Psoas muscle (tissue), 7 donors: ENCODE measurements at regions not wholly inside any gene's neighbourhood (a gene's known extent, or its start where the extent isn't known, plus 50 kb on each side); places are given as distances from the start of the nearest gene placed in this dataset.

Experiments used
- ATAC-seq, 4 donors: fragments of 200-7000 bp; cut with Tn5 transposase; one replicate each; pipeline ENCODE4 v1.9.1; 2020; ENCODE audit warnings: moderate library complexity in 3 of 4, mild to moderate bottlenecking in 2 of 4
- DNase-seq, 2 donors: peaks; one replicate each; pipeline ENCODE4 v3.0.0-alpha.2; 2020
- H3K27ac ChIP-seq: fragments of 200-600 bp; one replicate; pipeline ENCODE4 v1.8.0; 2022
- H3K27me3 ChIP-seq, 3 donors: fragments of 200-600 bp in 1 of 3; one replicate each; pipeline versions ENCODE4 v1.6.1 to v1.8.0; 2013 to 2022; ENCODE audit warnings: low read length in 2 of 3, mild to moderate bottlenecking in 2 of 3, moderate library complexity in 1 of 3; ENCODE audit not compliant: insufficient read depth in 3 of 3
- H3K36me3 ChIP-seq, 2 donors: fragments of 200-600 bp in 1 of 2; one replicate each; pipeline versions ENCODE4 v1.6.1 to v1.8.0; 2013 to 2022; ENCODE audit warnings: low read depth in 1 of 2, mild to moderate bottlenecking in 1 of 2, moderate library complexity in 1 of 2; ENCODE audit not compliant: insufficient read depth in 1 of 2
- H3K4me1 ChIP-seq: fragments of 200-600 bp; one replicate; pipeline ENCODE4 v1.8.0; 2022
- H3K4me3 ChIP-seq: fragments of 200-600 bp; one replicate; pipeline ENCODE4 v1.8.0; 2022; ENCODE audit warnings: mild to moderate bottlenecking
- H3K9me3 ChIP-seq: fragments of 200-600 bp; one replicate; pipeline ENCODE4 v1.8.0; 2022
- WGBS, 3 donors: extraction: QIAGEN DNeasy Blood & Tissue Kit; methylation state at CpG; one replicate each; pipeline versions ENCODE4 v1.1.6 to v1.1.7; 2013; 5-methylcytosine and 5-hydroxymethylcytosine counted together
- intact Hi-C, 2 donors: fragments of 100-400 bp; cut with DNase I; formaldehyde crosslinking; loops; one replicate each; pipeline versions ENCODE4 v1.11.0 to v1.14.2; 2022
- TF ChIP-seq, protein P1 (sequence below): fragments of 200-600 bp; IDR thresholded peaks from one replicate; pipeline ENCODE4 v1.8.0; 2022; ENCODE audit warnings: antibody characterized with exemption
- donor health status: healthy with polysubstance abuse.
- donor health status: DM: no; HTN: no; CAD: no; lungs with moderate emphysema.
- donor health status: Bipolar disorder and iron deficiency.
- donor health status: healthy.
- donor health status: DM: yes; HTN: yes; CAD: no.
- donor health status: DM: no; HTN: no; CAD: no.
- donor health status: DM: yes; HTN: yes; CAD: no.

DNA sequence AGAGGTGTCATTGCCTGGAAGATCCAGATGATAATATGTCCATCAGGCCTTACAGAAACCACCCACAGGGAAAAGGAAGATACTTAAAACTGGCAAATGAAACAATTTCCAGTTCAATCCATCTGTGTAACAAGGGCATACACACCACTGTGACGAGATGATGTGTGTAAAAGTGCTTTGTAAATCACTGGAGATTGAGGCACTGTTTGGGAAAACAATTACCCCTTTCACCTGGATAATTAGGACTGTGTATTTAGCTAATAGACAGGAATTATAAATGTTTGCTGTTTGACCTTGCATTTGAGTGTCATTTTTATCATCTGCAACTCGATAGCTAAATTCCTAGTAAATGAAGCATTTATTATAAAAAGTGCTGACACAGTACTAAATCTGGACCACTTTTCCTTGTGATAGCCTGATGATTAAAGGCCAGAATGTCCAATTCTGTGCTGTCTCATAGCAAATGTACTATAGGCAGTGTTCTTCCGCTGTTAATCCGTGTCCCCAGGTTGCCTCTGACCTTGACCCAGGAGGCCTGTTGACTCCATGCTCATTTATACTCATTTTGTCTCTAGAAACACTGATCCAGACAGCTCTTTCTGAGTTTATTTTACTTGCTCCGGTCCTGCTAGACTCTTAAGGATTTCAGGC, 105.8 kb downstream of the LACC1 start:
- Histone ChIP-seq H3K27me3 (no peaks in the 10 kb centered on the region), H3K4me3 (no peak overlapping the region), H3K9me3 (no peaks in the 10 kb centered on the region), H3K4me1 (no peaks in the 10 kb centered on the region), H3K36me3 (no peaks in the 10 kb centered on the region), H3K27ac (no peak overlapping the region)
- ATAC-seq (no peak), DNase-seq (no peak)
- TF ChIP-seq, protein P1, sequence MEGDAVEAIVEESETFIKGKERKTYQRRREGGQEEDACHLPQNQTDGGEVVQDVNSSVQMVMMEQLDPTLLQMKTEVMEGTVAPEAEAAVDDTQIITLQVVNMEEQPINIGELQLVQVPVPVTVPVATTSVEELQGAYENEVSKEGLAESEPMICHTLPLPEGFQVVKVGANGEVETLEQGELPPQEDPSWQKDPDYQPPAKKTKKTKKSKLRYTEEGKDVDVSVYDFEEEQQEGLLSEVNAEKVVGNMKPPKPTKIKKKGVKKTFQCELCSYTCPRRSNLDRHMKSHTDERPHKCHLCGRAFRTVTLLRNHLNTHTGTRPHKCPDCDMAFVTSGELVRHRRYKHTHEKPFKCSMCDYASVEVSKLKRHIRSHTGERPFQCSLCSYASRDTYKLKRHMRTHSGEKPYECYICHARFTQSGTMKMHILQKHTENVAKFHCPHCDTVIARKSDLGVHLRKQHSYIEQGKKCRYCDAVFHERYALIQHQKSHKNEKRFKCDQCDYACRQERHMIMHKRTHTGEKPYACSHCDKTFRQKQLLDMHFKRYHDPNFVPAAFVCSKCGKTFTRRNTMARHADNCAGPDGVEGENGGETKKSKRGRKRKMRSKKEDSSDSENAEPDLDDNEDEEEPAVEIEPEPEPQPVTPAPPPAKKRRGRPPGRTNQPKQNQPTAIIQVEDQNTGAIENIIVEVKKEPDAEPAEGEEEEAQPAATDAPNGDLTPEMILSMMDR: no peak
- intact Hi-C loops: no loop called here
- 64 to 66% (median 65%) methylated on average over 5 of the region's 5 CpGs for WGBS, 3 donors

DNA sequence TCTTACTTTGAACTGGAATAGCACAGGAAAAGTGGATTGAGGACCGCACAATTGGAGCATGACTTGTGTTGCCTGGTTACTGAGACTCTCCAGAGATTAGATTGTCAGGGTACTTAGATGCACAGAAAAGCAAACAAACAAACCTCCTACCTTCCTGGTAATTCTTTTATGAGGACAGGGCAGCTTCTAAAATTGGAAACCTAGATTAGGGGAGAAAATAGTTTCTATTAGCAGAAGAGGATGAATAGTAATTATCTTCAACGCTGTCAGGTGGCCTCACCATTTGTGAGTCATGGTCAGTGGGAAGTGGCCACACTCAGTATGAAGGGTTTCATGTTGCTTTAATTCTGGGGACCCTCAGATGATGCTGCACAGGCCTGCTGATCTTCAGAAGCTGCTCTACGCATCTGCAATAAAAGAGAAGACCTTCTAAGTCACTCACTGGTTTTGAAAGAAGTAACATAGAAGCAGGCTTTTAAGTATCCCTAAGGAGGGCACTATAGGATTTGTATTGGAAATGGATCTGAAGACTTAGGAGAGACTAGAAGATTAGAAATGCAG, 106.8 kb downstream of the LACC1 start:
- H3K27ac ChIP-seq: no peak overlapping the region
- DNase-seq (no peak), ATAC-seq (no peak)
- H3K27me3 ChIP-seq: no peaks in the 10 kb centered on the region
- no peaks in the 10 kb centered on the region for H3K36me3 ChIP-seq
- 63 to 72% (median 64%) methylated on average over 3 of the region's 3 CpGs for WGBS, 3 donors
- no peak overlapping the region for H3K4me3 ChIP-seq
- no peaks in the 10 kb centered on the region for H3K9me3 ChIP-seq
- intact Hi-C loops: no loop called here
- H3K4me1 ChIP-seq: no peaks in the 10 kb centered on the region
- TF ChIP-seq, protein P1: no peak

DNA sequence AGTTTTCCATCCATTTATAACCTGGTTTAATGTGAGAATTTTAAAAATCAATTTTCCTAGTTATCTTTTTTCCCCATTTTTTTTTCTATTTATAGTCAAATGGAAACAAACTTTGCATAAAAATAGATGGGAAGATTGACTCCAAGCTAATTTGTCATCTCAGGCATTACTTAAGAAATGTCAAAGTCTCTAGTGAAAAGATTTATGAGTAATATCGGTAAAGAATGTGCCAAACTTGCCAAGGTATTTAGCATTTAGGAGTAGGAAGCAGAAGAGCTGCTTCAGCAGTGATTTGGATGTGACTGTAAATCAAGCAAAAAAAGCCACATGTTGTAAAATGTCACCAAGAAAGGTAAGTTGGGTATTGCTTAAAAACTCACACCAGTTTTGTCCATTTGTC, 108.6 kb downstream of the LACC1 start:
- Histone ChIP-seq H3K4me3 (no peak overlapping the region), H3K27ac (no peak overlapping the region), H3K27me3 (no peaks in the 10 kb centered on the region), H3K36me3 (no peaks in the 10 kb centered on the region), H3K9me3 (no peaks in the 10 kb centered on the region), H3K4me1 (no peaks in the 10 kb centered on the region)
- WGBS, 3 donors: 27 to 46% (median 29%) methylated on average over 1 of the region's 1 CpG
- TF ChIP-seq, protein P1: no peak
- no peak for DNase-seq
- intact Hi-C loops: no loop called here
- no peak for ATAC-seq

DNA sequence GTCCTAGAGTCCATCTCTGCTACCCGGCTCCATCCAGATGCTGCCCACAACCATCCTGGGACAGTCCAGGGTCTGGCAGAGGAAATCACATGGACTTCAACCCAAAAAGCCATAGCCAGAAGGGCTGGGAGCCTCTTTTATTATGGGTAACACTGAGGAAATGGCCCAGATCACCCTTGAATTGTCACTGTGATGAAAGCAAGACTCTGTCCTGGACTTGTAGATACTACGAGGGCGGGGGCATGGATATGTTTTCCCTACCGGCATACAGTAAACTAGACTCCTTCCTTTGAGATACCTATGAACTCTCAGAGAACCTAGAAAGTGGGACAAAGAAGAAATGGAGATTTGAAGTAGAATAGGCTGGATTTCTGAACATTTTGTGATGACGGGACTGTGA, 110.3 kb downstream of the LACC1 start:
- 83 to 89% (median 84%) methylated on average over 5 of the region's 5 CpGs for WGBS, 3 donors
- intact Hi-C loops: no loop called here
- DNase-seq (no peak), ATAC-seq (no peak)
- Histone ChIP-seq H3K4me1 (no peaks in the 10 kb centered on the region), H3K9me3 (no peaks in the 10 kb centered on the region), H3K27me3 (no peaks in the 10 kb centered on the region), H3K27ac (no peak overlapping the region), H3K4me3 (no peak overlapping the region), H3K36me3 (no peaks in the 10 kb centered on the region)
- TF ChIP-seq, protein P1: no peak

DNA sequence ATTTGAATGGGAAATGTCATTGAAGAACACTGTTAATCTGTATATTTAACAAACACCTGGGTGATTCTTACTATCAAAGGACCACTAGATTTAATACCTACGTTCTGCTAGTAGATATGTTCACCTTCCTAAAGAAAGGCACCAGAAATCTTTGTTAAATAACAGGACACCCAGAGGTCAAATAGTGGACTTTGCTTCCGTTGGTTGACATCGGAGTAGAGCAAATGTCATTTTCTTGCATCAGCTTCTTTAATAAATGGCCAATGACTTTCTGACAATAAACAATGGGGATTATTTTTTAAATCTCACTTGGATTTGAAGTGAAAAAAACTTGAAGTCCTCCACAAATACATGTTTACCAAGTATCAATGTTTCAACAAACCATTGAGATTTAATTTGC, 111.1 kb downstream of the LACC1 start:
- Histone ChIP-seq H3K9me3 (no peaks in the 10 kb centered on the region), H3K4me3 (no peak overlapping the region), H3K4me1 (no peaks in the 10 kb centered on the region), H3K27me3 (no peaks in the 10 kb centered on the region), H3K27ac (no peak overlapping the region), H3K36me3 (no peaks in the 10 kb centered on the region)
- DNase-seq (no peak), ATAC-seq (no peak)
- intact Hi-C loops: no loop called here
- 47 to 62% (median 54%) methylated on average over 3 of the region's 3 CpGs for WGBS, 3 donors
- TF ChIP-seq, protein P1: no peak
